VCaP (cell line): ENCODE measurements at regions not wholly inside any gene's neighbourhood (a gene's known extent, or its start where the extent isn't known, plus 50 kb on each side); places are given as distances from the start of the nearest gene placed in this dataset.
"Not testable (repeated sequence)": the region's sequence is repeated elsewhere in the genome, so short reads cannot be mapped to it uniquely, and the experiment has no call there.

ENCODE experiments used
- H3K27ac ChIP-seq: fragments of 450-650 bp; 2 replicates; pipeline ENCODE4 v1.5.1; 2017
- CTCF ChIP-seq: fragments of 450-650 bp; conservative IDR thresholded peaks from 2 replicates; pipeline ENCODE4 v1.5.1; 2017; ENCODE audit warnings: mild to moderate bottlenecking, moderate library complexity

GRCh38 chr11:128148208-128148607 lies 439.1 kb downstream of the ETS1 start:
- peak overlapping the region; percentile 86 for H3K27ac ChIP-seq
- no peak for TF ChIP-seq CTCF

GRCh38 chr11:128146926-128147605 lies 440.3 kb downstream of the ETS1 start:
- peak overlapping the region; percentile 86 for H3K27ac ChIP-seq
- TF ChIP-seq CTCF: no peak

- H3K27ac ChIP-seq: not testable (repeated sequence)
These were observed 447.1 kb downstream of the ETS1 start for GRCh38 chr11:128140293-128140692.

GRCh38 chr11:128135451-128135850 lies 451.9 kb downstream of the ETS1 start:
- no peak for TF ChIP-seq CTCF
- H3K27ac ChIP-seq: no peak overlapping the region

GRCh38 chr11:128133501-128133900 lies 453.9 kb downstream of the ETS1 start:
- TF ChIP-seq CTCF: no peak
- no peak overlapping the region for H3K27ac ChIP-seq

- no peak for TF ChIP-seq CTCF
- H3K27ac ChIP-seq: no peak overlapping the region
These were observed 457.3 kb downstream of the ETS1 start for GRCh38 chr11:128130052-128130451.

- no peak overlapping the region for H3K27ac ChIP-seq
- TF ChIP-seq CTCF: no peak
These were observed 461.6 kb downstream of the ETS1 start for GRCh38 chr11:128125723-128126122.

GRCh38 chr11:128116885-128117284 lies 470.5 kb downstream of the ETS1 start:
- TF ChIP-seq CTCF: no peak
- no peak overlapping the region for H3K27ac ChIP-seq
